ENCODE measurements at regions not wholly inside any gene's neighbourhood (a gene's known extent, or its start where the extent isn't known, plus 50 kb on each side); places are given as distances from the start of the nearest gene placed in this dataset.
A peak's percentile ranks its signal among the peaks of the same experiment; 100 is the strongest.

- DNase-seq (ENCODE audit: low read depth in 1 of 2, low spot score in 2 of 2), result no peak
- Histone ChIP-seq H3K4me1 (replicated peaks in 1 of 4; ENCODE audit: control insufficient read depth in 3 of 4, insufficient read depth in 4 of 4, low read length in 3 of 4) (peaks cover 1 to 12% (median 4%) of the 10 kb centered on the region in 4 experiments; a peak in 3 of 7 replicates), H3K23ac (ENCODE audit: insufficient read length) (no peak overlapping the region), H3K79me2 (ENCODE audit: control insufficient read depth in 1 of 2, insufficient read depth in 2 of 2, low read length in 2 of 2) (no peaks in the 10 kb centered on the region), H2BK20ac (ENCODE audit: low read length) (peak overlapping the region; percentile 84; the same call in 1 of the 2 replicates), H3K4me2 (ENCODE audit: insufficient read depth in 1 of 2, low read depth in 2 of 2, low read length in 2 of 2) (no peak overlapping the region), H4K8ac (ENCODE audit: extremely low read depth, insufficient read depth, low read length) (no peak overlapping the region), H4K5ac (ENCODE audit: insufficient read length, low read depth, low read length) (peak overlapping the region; percentile 62), H3K36me3 (ENCODE audit: control insufficient read depth in 2 of 4, insufficient read depth in 4 of 4, low read length in 3 of 4) (no peaks in the 10 kb centered on the region), H4K20me1 (replicated peaks in 1 of 2; ENCODE audit: control insufficient read depth in 1 of 2, insufficient read depth in 2 of 2, low read length in 2 of 2) (no peaks in the 10 kb centered on the region), H2BK12ac (ENCODE audit: low read depth, low read length) (no peak overlapping the region), H3K23me2 (ENCODE audit: low read depth, low read length) (no peaks in the 10 kb centered on the region), H2AK5ac (ENCODE audit: low read depth, low read length) (no peak overlapping the region), H3K18ac (ENCODE audit: extremely low read depth, low read length) (peak overlapping the region; percentile 52; the same call in 1 of the 2 replicates), H3K79me1 (ENCODE audit: low read depth, low read length) (no peaks in the 10 kb centered on the region), H3K9me3 (ENCODE audit: insufficient read depth in 2 of 2, low read depth in 1 of 2, low read length in 1 of 2) (no peaks in the 10 kb centered on the region), H3K56ac (replicated peaks; ENCODE audit: insufficient read length, low read depth, low read length) (no peak overlapping the region), H2BK120ac (replicated peaks; ENCODE audit: low read depth, low read length) (peak overlapping the region; percentile 80), H4K91ac (replicated peaks; ENCODE audit: insufficient read length, low read length) (peak overlapping the region; percentile 25), H2BK5ac (ENCODE audit: low read depth, low read length) (peak overlapping the region; percentile 74; the same call in 1 of the 2 replicates), H3K27ac (ENCODE audit: low read depth, low read length) (no peak overlapping the region), H3K14ac (ENCODE audit: insufficient read length) (no peak overlapping the region), H3K9ac (replicated peaks in 1 of 4; ENCODE audit: extremely low read depth in 1 of 4, low read depth in 3 of 4, low read length in 3 of 4) (no peak overlapping the region), H3K4me3 (ENCODE audit: extremely low read depth in 1 of 4, insufficient read depth in 2 of 4, low read depth in 3 of 4, low read length in 4 of 4) (no peak overlapping the region), H3K27me3 (replicated peaks in 1 of 4; ENCODE audit: control insufficient read depth in 3 of 4, extremely low read depth in 1 of 4, insufficient read depth in 3 of 4, low read length in 3 of 4) (no peaks in the 10 kb centered on the region), H2AFZ (ENCODE audit: low read length) (peak overlapping the region; percentile 30), H2BK15ac (ENCODE audit: low read length) (no peak overlapping the region), H3K4ac (replicated peaks; ENCODE audit: insufficient read length, low read depth, low read length) (no peak overlapping the region)
- ChIA-PET CTCF (ENCODE audit: partially characterized antibody) (no interaction called here), POLR2A (ENCODE audit: partially characterized antibody) (no interaction called here)
- peak; percentile 93 for TF ChIP-seq CEBPB (IDR thresholded peaks at IDR 0.05; ENCODE audit: low read depth, low read length)
- TF ChIP-seq CTBP2 (IDR thresholded peaks at IDR 0.05; ENCODE audit: borderline replicate concordance, insufficient read depth, insufficient read length, low read length), result no peak
- TF ChIP-seq TBP (IDR thresholded peaks at IDR 0.05; ENCODE audit: low read depth, low read length), result no peak
- no peak for TF ChIP-seq FOSL1 (IDR thresholded peaks at IDR 0.05; ENCODE audit: insufficient read depth, low read depth, low read length)
- no peak for TF ChIP-seq POLR2A (IDR thresholded peaks at IDR 0.05; ENCODE audit: control extremely low read depth in 1 of 2, low read depth in 2 of 2, low read length in 2 of 2)
- TF ChIP-seq BCL11A (IDR thresholded peaks at IDR 0.05; ENCODE audit: low read depth in 2 of 2, low read length in 2 of 2), result no peak
- no peak for TF ChIP-seq NANOG (IDR thresholded peaks at IDR 0.05; ENCODE audit: insufficient read depth, low read depth, low read length, poor library complexity, severe bottlenecking)
- TF ChIP-seq POLR2AphosphoS5 (IDR thresholded peaks at IDR 0.05; ENCODE audit: low read depth, low read length), result no peak
- 100% methylated on average over 2 of the region's 2 CpGs; no CpG with 5 or more reads in 1 of the 2 experiments for WGBS, 2 experiments (ENCODE audit: extremely low coverage in 1 of 2, insufficient coverage in 1 of 2, insufficient read length in 1 of 2, insufficient replicate concordance in 2 of 2, low coverage in 1 of 2, low lambda C conversion rate in 2 of 2, missing lambda C conversion rate in 1 of 2)
- FAIRE-seq, result no peak
Observed at GRCh38 chr5:30100929-30101328, 1092.6 kb upstream of the CDH6 start.

Data from H1 (cell line).